Activated T-cell treated with anti-CD3 and anti-CD28 coated beads, Interleukin-2, amount 50 U/mL, for 72 hours (primary cell): ENCODE measurements at regions not wholly inside any gene's neighbourhood (a gene's known extent, or its start where the extent isn't known, plus 50 kb on each side); places are given as distances from the start of the nearest gene placed in this dataset.

Source experiments
- ATAC-seq, 2 donors: fragments of 150-1000 bp; cut with Tn5 transposase; replicated peaks in 1 of 2; 2 replicates each; pipeline ENCODE4 v1.10.0; 2021; ENCODE audit warnings: moderate library complexity in 2 of 2, mild to moderate bottlenecking in 1 of 2
- DNase-seq, 2 donors: peaks; one replicate each; pipeline ENCODE4 v3.0.0; 2021 to 2022; ENCODE audit warnings: mixed read lengths in 1 of 2
- H3K27ac Mint-ChIP-seq: one replicate; pipeline ENCODE4 v1.8.0; 2022; ENCODE audit warnings: mild to moderate bottlenecking, moderate library complexity, mixed read lengths
- H3K27me3 Mint-ChIP-seq: one replicate; pipeline ENCODE4 v1.8.0; 2022; ENCODE audit warnings: low read depth, mixed read lengths
- H3K36me3 Mint-ChIP-seq, 2 donors: one replicate each; pipeline ENCODE4 v1.8.0; 2022; ENCODE audit warnings: mixed read lengths in 2 of 2, mild to moderate bottlenecking in 1 of 2; ENCODE audit not compliant: insufficient read depth in 2 of 2
- H3K4me1 Mint-ChIP-seq: one replicate; pipeline ENCODE4 v1.8.0; 2022; ENCODE audit warnings: low read depth, mixed read lengths
- H3K4me3 Mint-ChIP-seq, 2 donors: one replicate each; pipeline ENCODE4 v1.8.0; 2022; ENCODE audit warnings: mild to moderate bottlenecking in 2 of 2, mixed read lengths in 2 of 2, moderate library complexity in 2 of 2
- H3K9me3 Mint-ChIP-seq, 2 donors: one replicate each; pipeline ENCODE4 v1.8.0; 2022; ENCODE audit warnings: mixed read lengths in 2 of 2

DNA sequence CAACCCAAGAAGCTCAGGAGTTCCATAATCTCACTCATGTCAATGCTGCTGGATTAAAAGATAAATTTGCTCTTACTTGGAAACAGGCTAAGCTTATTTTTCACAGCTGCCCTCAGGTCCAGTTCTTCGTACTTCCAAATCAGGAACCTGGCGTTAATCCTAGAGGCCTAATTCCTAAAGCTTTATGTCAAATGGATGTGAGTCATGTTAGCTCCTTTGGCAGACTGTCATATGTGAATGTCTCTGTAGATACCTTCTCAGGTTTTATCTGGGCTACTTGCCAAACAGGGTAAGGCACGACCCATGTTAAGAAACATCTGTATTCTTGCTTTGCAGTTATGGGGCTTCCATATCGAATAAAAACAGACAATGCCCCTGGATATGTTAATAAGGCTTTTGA is 504.6 kb downstream of the ALG10 start:
- Mint-ChIP-seq H3K4me1 (no peaks in the 10 kb centered on the region), H3K9me3 (peaks cover 17 to 28% of the 10 kb centered on the region in 2 donors), H3K36me3 (peaks cover 3 to 6% of the 10 kb centered on the region in 2 donors), H3K27me3 (no peaks in the 10 kb centered on the region), H3K27ac (no peak overlapping the region), H3K4me3 (no peak overlapping the region)
- DNase-seq (no peak), ATAC-seq (no peak)

DNA sequence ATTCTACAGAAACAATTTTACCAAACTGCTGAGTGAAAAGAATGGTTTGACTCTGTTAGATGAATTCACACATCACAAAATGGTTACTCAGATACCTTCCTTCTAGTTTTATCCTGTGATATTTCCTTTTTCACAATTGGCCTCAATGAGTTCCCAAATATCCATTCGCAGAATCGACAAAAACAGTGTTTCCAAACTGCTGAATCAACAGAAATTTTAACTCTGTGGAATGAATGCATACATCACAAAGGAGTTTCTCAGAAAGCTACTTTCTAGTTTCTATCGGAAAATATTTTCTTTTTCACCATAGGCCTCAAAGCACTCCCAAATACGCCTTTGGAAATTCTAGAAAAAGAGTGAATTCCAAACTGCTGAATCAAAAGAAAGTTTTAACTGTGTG is 525.0 kb downstream of the ALG10 start:
- no peak overlapping the region for H3K27ac Mint-ChIP-seq
- no peak for ATAC-seq
- DNase-seq: no peak
- no peaks in the 10 kb centered on the region for H3K27me3 Mint-ChIP-seq
- no peaks in the 10 kb centered on the region for H3K4me1 Mint-ChIP-seq
- H3K36me3 Mint-ChIP-seq: peaks cover 12 to 39% of the 10 kb centered on the region in 2 donors
- peaks cover 10 to 16% of the 10 kb centered on the region in 2 donors for H3K9me3 Mint-ChIP-seq
- H3K4me3 Mint-ChIP-seq: no peak overlapping the region

GRCh38 chr12:34591966-34592365 is 569.7 kb downstream of the ALG10 start:
- DNase-seq (no peak), ATAC-seq (no peak)
- Mint-ChIP-seq H3K9me3 (peaks cover 30 to 32% of the 10 kb centered on the region in 2 donors), H3K4me3 (no peak overlapping the region), H3K27ac (no peak overlapping the region), H3K36me3 (peaks cover 22 to 56% of the 10 kb centered on the region in 2 donors), H3K4me1 (no peaks in the 10 kb centered on the region), H3K27me3 (no peaks in the 10 kb centered on the region)

GRCh38 chr12:34595749-34596733 is 573.7 kb downstream of the ALG10 start:
- Mint-ChIP-seq H3K4me3 (no peak overlapping the region), H3K27ac (no peak overlapping the region), H3K9me3 (peaks cover 32 to 35% of the 10 kb centered on the region in 2 donors), H3K27me3 (no peaks in the 10 kb centered on the region), H3K36me3 (peaks cover 12 to 56% of the 10 kb centered on the region in 2 donors), H3K4me1 (no peaks in the 10 kb centered on the region)
- ATAC-seq (no peak), DNase-seq (no peak)

DNA sequence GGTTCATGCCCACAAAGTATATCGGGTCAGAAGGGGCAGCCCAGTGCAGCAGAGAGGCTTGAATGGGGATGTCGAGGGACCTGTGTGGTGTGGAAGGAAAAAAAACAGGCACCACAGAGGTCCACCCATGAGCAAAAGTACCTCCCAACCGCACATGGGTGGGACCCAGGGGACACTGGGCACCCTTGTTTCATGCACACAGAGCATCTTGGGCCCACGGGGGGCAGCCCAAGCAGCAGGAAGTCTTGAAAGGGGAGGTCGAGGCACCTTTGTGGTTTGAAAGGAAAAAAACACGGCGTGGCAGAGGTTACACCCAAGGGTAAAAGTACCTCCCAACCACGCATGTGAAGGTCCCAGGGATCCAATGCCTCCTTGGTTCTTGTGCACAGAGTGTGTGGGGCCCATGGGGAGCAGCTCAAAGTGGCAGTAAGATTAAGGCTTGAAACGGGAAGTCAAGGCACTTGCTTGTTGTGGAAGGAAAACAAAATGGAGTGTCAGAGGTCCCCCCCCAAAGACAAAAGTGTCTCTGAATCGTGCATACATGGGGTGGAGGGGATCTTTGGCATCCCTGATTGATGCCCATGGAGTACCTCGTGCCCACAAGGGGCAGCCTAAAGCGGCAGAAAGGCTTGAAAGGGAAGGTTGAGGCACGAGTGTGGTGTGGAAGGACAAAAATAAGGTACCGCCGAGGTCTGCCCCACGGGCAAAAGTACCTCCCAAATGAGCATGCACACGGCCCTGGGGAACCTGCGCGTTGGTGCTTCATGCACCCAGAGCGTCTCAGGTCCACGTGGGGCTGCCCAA is 575.5 kb downstream of the ALG10 start:
- Mint-ChIP-seq H3K27ac (no peak overlapping the region), H3K4me1 (no peaks in the 10 kb centered on the region), H3K36me3 (peaks cover 15 to 55% of the 10 kb centered on the region in 2 donors), H3K27me3 (no peaks in the 10 kb centered on the region), H3K9me3 (peaks cover 31 to 32% of the 10 kb centered on the region in 2 donors), H3K4me3 (no peak overlapping the region)
- no peak for ATAC-seq
- DNase-seq: no peak

DNA sequence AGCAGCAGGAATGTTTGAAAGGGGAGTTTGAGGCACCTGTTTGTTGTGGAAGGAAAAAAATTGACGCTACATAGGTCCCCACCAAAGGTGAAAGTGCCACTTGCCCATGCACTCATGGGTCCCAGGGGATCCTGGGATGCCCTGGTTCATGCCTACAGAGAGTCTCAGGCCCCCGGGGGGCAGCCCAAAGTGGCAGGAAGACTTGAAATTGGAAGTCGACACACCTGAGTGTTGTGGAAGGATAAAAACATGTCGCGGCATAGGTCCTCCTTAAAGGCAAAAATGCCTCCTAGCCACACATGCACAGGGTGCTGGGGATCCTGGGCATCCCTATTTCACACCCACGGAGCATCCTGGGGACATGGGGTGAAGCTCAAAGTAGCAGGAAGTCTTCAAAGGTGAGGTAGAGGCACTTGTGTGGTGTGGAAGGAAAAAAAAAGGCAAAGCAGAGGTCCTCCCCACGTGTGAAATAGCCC is 576.1 kb downstream of the ALG10 start:
- no peak overlapping the region for H3K4me3 Mint-ChIP-seq
- H3K27me3 Mint-ChIP-seq: no peaks in the 10 kb centered on the region
- peaks cover 29 to 37% of the 10 kb centered on the region in 2 donors for H3K9me3 Mint-ChIP-seq
- DNase-seq: no peak
- H3K27ac Mint-ChIP-seq: no peak overlapping the region
- peaks cover 16 to 53% of the 10 kb centered on the region in 2 donors for H3K36me3 Mint-ChIP-seq
- no peaks in the 10 kb centered on the region for H3K4me1 Mint-ChIP-seq
- ATAC-seq: no peak

GRCh38 chr12:34598851-34599529 is 576.7 kb downstream of the ALG10 start:
- H3K9me3 Mint-ChIP-seq: peaks cover 28 to 40% of the 10 kb centered on the region in 2 donors
- no peaks in the 10 kb centered on the region for H3K27me3 Mint-ChIP-seq
- ATAC-seq: no peak
- DNase-seq: no peak
- H3K36me3 Mint-ChIP-seq: peaks cover 13 to 50% of the 10 kb centered on the region in 2 donors
- H3K27ac Mint-ChIP-seq: no peak overlapping the region
- no peak overlapping the region for H3K4me3 Mint-ChIP-seq
- H3K4me1 Mint-ChIP-seq: no peaks in the 10 kb centered on the region

DNA sequence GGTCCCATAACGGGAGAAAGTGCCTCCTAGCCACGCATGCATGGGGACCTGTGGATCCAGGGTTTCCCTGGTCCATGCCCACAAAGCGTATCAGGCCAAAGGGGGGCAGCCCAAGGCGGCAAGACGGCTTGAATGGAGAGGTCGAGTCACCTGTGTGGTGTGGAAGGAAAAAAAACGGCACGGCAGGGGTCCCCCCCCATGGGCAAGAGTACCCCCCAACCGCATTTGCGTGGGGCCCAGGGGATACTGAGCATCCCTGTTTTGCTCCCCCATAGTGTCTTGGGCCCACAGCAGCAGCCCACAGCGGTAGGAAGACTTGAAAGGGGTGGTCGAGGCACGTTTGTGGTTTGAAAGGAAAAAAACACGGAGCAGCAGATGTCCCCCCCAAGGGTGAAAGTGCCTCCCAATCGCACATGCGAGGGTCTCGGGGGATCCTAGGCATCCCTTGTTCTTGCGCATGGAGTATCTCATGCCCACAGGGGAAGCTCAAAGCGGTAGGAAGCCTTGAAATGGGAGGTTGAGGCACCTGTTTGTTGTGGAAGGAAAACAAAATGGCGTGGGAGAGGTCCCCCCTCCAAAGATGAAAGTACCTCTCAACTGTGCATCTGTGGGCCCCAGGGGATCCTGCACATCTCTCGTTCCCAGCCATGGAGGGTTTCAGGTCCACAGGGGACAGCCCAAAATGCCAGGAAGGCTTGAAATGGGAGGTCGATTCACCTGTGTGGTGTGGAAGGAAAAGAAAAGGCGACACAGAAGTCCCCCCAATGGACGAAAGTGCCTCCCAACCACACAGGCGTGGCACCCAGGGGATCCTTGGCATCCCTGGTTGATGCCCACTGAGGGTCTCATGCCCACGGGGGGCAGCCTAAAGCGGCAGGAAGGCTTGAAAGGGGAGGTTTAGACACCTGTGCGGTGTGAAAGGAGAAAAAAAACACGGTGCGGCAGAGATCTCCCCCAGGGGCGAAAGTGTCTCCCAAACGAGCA is 577.5 kb downstream of the ALG10 start:
- Mint-ChIP-seq H3K27ac (no peak overlapping the region), H3K27me3 (no peaks in the 10 kb centered on the region), H3K4me3 (no peak overlapping the region), H3K4me1 (no peaks in the 10 kb centered on the region), H3K36me3 (peaks cover 11 to 50% of the 10 kb centered on the region in 2 donors), H3K9me3 (peaks cover 32 to 39% of the 10 kb centered on the region in 2 donors)
- no peak for DNase-seq
- ATAC-seq: no peak

DNA sequence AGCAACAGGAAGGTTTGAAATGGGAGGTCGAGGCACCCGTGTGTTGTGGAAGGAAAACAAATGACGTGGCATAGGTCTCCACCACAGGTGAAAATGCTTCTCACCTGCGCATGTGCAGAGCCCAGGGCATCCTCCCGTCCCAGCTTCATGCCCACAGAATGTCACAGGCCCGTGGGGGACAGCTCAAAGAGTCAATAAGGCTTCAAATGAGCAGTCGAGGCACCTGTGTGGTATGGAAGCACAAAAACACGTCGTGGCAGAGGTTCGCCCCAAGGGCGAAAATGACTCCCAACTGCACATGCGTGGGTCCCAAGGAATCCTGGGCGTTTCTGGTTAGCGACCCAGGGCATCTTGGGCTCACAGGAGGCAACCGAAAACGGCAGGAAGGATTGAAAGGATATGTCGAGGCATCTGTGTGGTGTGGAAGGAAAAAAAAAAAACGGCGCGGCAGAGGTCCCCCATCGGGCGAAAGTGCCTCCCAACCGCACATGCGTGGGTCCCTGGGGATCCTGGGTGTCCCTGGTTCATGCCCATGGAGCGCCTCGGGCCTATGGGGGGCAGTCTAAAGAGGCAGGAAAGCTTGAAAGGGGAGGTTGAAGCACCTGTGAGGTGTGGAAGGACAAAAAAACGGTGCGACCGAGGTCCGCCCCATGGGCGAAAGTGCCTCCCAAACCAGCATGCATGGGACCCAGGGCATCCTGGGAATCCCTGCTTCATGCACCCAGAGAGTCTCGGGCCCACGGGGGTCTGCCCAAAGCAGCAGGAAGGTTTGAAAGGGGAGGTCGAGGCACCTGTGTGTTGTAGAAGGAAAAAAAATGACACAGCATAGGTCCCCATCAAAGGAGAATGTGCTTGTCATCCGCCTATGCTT is 578.5 kb downstream of the ALG10 start:
- DNase-seq (no peak), ATAC-seq (no peak)
- Mint-ChIP-seq H3K4me1 (no peaks in the 10 kb centered on the region), H3K36me3 (peaks cover 11 to 47% of the 10 kb centered on the region in 2 donors), H3K27ac (no peak overlapping the region), H3K9me3 (peaks cover 35 to 36% of the 10 kb centered on the region in 2 donors), H3K4me3 (no peak overlapping the region), H3K27me3 (no peaks in the 10 kb centered on the region)

- ATAC-seq (no peak), DNase-seq (no peak)
- H3K27me3 Mint-ChIP-seq: no peaks in the 10 kb centered on the region
- no peak overlapping the region for H3K4me3 Mint-ChIP-seq
- no peak overlapping the region for H3K27ac Mint-ChIP-seq
- no peaks in the 10 kb centered on the region for H3K4me1 Mint-ChIP-seq
- peaks cover 11 to 47% of the 10 kb centered on the region in 2 donors for H3K36me3 Mint-ChIP-seq
- peaks cover 33 to 40% of the 10 kb centered on the region in 2 donors for H3K9me3 Mint-ChIP-seq
Observed at GRCh38 chr12:34601689-34602088, 579.4 kb downstream of the ALG10 start.

GRCh38 chr12:34602213-34602940 is 580.1 kb downstream of the ALG10 start:
- H3K36me3 Mint-ChIP-seq: peaks cover 11 to 42% of the 10 kb centered on the region in 2 donors
- ATAC-seq (no peak), DNase-seq (no peak)
- H3K27ac Mint-ChIP-seq: no peak overlapping the region
- H3K4me1 Mint-ChIP-seq: no peaks in the 10 kb centered on the region
- H3K4me3 Mint-ChIP-seq: no peak overlapping the region
- peaks cover 29 to 40% of the 10 kb centered on the region in 2 donors for H3K9me3 Mint-ChIP-seq
- H3K27me3 Mint-ChIP-seq: no peaks in the 10 kb centered on the region
